Middle frontal gyrus (tissue), 1 donor: ENCODE measurements at regions not wholly inside any gene's neighbourhood (a gene's known extent, or its start where the extent isn't known, plus 50 kb on each side); places are given as distances from the start of the nearest gene placed in this dataset.

Experiments
- DNase-seq: peaks from one replicate; pipeline ENCODE4 v3.0.0-alpha.2; 2015; ENCODE audit warnings: low spot score; ENCODE audit errors: extremely low spot score

DNA sequence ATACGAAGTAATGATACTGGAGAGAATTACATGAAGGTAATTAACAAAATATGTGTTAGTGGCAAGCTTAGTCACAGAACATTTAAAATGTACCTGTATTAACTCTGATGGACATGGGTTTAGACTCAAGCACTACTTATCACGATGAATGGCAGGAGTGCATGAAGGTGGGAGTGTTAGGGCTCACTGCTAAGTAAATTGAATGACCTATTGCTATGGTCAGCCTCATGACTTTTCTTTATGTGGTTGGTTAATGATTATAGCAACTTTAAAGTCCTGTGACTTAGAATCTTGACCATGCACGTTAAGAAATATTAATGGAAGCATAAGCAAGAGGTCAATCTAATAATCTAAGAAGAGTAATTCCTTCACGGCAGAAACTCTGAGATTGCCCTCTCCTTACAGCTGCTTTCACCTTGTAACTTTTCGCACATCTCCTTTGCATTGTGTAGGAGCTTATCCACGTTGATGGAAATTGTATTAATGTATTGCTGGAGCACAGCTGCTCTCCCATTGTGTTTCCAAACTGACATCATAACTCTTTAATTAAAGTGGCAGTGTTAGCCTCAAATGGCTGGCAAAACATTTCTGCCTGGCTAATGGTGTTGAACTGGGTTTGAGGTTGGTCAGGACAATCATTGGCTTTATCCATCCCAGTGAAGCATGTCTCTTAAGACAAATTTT lies 114.5 kb downstream of the RXFP2 start:
- no peak for DNase-seq

GRCh38 chr13:31859571-31859970 lies 120.2 kb downstream of the RXFP2 start:
- DNase-seq: no peak

- no peak for DNase-seq
Observed at GRCh38 chr13:31860002-31860401, 120.7 kb downstream of the RXFP2 start.

- no peak for DNase-seq
Observed at GRCh38 chr13:31862828-31863227, 123.5 kb downstream of the RXFP2 start.

DNA sequence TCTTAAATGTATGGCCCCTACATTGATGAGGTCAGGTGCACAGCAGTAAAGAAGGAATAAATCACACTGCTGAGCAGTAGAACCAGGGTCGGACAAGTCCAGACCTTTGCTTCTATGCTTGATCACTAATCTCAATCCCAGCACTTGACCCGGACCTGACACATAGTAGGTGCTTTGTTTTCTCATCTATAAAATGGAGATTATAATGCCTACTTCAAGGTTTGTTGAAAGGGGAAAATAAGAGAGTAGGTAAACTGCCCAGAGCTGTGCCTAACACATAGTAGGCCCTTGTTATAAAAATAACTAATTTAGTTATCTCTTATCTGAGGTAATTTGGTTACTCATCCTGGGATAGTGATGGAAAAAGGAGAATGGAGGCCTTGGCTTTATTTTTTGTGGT lies 125.0 kb downstream of the RXFP2 start:
- DNase-seq: no peak

DNA sequence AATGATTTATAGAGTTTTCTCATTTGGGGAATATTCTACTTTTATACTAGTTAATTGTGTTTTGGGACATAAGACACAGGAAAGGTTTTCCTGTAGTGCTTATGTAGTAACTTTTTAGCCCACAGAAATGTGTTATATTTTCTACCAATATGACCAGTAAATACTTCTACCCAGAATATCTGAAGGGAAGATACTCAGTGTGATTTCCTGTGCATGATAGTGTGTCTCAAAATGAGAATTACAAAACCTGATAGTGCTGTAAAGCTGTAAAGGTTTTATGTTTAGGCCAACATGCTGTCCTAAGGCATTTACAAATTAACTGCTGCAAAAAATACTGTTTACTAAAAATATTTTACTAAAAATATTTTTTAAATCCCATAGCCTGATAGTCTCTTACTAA lies 126.8 kb downstream of the RXFP2 start:
- no peak for DNase-seq

DNA sequence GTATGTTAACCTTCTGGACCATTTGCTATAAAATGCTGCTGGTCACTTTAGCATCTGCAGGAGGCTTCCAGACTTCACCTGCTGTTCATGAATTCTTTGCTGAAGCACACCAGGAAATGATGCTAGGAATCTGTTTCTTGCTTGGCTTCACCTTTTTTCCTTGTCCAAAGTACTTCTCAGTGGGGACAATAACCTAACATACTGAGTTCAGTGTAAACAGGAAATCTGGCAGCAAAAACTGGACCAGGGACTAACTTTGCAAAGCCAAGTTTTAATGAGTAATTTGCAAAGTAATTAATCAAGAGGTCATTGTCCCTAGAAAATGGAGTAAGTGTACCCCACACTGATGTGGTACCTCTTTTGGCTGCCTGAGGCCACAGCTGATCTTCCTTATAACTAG lies 128.4 kb downstream of the RXFP2 start:
- DNase-seq: no peak

DNA sequence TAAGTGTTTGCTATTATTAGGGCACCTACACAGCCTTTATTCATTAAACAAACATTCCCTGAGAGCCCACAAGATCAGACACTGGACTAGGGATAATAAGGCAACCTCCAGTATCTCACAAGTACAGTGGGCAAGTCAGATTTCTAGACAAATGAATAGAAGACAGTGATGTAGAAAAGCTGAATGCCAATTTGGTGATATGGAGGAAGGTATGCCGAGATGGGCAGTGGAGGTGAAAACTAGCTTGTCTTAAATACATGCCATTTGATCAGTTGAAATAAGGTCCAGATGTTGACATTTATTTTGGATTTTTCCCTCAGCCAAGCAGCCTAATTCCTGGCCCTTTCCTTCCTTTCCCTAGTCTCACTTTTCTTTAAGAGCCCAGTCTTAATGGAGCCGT lies 130.3 kb downstream of the RXFP2 start:
- no peak for DNase-seq

DNA sequence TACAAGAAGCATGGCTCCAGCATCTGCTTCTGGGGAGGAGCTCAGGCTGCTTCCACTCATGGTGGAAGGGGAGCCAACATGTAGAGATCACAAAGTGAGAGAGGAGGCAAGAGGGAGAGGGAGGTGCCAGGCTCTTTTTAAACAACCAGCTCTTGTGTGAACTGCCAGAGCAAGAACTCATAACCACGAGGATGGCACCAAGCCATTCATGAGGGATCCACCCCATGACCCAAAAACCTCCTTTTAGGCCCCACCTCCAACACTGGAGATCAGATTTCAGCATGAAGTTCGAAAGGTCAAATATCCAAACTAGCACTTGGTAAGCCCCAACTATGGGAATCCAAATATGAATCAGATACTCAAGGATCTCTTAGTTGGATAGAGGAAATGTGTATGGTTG lies 131.2 kb downstream of the RXFP2 start:
- no peak for DNase-seq

DNA sequence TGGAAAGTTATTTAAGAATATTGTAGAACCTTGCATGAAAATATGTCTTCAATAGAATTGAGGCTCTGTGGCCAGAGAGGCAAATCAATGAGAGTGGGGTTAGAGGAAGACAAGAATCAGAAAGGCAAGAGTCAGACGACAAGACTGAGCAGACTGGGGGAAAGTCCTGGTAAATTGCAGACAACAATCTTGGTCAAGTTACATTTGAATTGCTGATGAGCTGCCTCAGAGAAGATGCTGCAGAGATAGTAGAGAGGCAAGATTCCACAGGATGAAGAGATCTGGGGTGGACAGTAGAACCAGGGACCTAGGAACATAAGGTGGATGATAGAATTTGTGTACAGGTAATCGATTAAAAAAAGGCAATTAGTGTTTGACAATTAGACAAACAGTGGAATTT lies 133.8 kb downstream of the RXFP2 start:
- no peak for DNase-seq

GRCh38 chr13:31875134-31875533 lies 135.8 kb downstream of the RXFP2 start:
- DNase-seq: no peak

DNA sequence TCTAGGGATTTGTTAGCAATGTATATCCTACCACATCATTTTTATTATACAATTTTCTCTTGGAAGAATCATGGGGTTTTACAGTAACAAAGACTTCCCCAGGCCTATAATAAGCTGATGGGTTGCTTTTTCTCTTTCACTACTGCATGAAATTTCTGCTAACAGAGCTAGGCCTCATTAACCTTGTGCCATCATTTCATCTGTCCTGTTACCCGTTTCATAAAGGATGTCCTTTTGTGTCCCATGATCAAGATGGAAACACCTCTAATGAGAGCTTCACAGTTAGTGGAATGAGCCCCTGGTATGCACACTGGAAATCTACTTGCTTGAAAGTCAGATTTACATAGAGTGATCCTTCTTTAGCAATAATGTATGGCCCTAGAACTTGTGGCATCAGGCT lies 138.7 kb downstream of the RXFP2 start:
- no peak for DNase-seq

- DNase-seq: no peak
Observed at GRCh38 chr13:31878495-31878894, 139.2 kb downstream of the RXFP2 start.

DNA sequence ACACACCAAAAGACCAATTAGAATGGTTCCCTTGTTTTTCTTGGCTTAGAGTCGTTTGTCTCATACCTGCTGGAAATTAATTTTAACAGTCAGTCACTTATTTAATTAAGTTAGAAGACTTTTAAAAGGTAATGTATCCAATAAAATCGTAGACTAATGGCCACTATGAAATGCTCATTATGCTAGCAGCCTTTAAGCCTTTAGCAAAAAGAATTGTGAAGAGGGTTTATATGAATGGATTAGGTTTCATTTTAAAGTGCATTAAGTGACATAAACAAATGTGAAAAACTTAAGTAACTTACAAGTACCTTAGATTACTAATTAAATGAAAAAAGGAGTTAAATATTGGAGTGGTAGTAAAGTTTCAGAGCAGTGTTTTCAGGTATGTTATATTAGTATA lies 139.6 kb downstream of the RXFP2 start:
- no peak for DNase-seq

GRCh38 chr13:31880851-31881494 lies 141.6 kb downstream of the RXFP2 start:
- no peak for DNase-seq

DNA sequence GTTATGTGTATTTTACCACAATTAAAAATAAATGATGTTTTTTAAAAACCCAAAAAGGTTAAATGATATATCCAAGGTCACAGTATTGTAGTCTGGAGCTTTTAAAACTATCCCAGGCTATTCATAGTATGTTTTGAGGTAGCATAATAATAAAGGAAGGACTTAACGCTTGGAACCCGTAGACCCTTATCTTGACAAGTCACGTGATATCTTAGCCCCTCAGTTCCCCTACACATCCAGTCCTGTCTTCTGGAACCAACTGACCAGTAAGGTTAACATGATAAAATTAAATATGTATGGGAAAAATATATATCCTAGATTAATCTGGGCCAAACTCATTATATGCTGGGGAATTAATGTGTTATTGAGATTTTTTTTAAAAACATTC lies 142.2 kb downstream of the RXFP2 start:
- DNase-seq: no peak

DNA sequence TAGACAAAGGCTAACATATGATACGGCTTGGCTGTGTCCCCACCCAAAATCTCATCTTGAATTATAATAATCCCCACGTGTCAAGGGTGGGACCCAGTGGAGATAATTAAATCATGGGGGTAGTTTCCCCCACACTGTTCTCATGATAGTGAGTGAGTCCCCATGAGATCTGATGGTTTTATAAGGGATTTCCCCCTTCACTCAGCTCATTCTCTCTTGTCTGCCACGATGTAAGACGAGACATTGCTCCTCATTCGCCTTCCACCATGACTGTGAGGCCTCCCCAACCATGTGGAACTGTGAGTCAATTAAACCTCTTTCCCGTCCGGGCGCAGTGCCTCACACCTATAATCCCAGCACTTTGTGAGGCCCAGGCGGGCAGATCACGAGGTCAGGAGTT lies 143.5 kb downstream of the RXFP2 start:
- no peak for DNase-seq

DNA sequence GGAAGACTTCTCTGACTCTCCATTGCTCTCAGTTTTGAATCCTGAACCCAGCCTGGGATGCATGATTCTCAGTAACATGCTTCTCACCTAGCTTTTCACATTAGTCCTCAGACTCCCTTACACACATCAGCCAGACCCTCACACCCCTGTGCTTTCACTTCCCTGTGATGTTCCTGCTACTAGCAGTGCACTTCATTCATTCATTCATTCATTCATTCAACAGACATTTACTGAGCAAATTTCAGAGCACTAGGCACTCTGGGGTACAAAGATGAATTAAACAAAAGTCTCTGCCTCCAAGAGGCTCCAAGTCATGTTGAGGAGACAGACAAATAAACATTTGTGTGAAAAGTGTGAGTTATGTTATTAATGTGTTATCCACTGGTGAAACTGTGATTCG lies 145.2 kb downstream of the RXFP2 start:
- no peak for DNase-seq

- DNase-seq: no peak
Observed at GRCh38 chr13:31885994-31886393, 145.6 kb upstream of the FRY start.

DNA sequence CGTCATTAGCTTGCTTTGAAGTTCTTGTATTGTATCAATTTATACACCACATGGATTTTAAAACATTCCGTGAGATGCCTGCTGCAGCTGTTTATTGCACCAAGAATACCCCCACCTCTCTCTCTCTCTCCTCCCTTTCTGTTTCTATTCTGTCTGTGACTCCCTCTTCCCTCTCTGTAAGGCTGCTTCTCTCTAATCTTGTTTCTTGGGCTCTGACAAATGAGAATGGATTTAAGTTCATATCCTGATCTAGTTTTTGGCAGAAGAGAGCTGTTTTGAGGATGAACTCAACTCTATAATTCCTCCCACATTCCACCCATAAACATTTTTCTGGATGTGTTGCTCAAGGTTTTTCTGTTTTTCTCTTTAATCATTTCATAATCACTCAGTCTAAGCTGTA lies 144.3 kb upstream of the FRY start:
- no peak for DNase-seq

DNA sequence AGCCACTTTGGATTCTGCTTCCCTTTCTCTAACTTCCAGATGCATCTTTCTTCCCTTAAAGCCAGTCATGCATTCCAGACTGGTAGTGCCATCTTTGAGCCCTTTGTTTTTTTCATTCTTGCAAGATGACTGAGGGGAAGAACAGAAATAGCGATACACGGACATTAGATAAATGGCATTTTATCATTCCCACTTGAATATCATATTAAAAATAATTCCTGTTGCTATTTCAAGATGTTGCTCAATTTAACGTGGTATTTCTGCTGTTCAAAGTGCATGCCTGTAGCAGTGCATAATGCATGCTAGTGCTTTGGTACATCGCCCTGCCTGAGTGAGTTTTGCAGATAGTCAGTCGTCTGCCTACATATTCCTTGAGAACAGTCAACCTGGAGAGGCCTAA lies 140.6 kb upstream of the FRY start:
- DNase-seq: no peak

DNA sequence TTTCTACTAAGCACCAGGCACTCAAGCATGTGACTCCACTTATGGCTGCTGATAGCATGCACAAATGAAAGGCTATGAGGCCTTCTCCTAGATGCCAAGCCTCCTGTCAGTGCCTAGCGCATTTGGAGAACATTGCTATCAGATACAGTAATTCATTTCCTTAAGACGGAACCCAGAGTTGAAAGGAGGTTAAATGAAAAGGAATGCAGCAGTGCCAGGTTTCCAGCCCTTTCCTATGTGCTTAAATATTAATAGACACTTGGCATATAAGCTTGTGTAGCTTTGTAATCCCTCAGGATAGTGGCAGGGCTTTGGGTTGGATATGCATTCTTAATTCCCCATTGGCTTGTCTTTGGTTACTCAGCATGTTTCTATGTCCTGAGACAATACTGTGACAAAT lies 140.1 kb upstream of the FRY start:
- no peak for DNase-seq

- DNase-seq: no peak
Observed at GRCh38 chr13:31894931-31895330, 136.6 kb upstream of the FRY start.

- DNase-seq: no peak
Observed at GRCh38 chr13:31895691-31896090, 135.9 kb upstream of the FRY start.
